H1 (cell line): ENCODE measurements at regions not wholly inside any gene's neighbourhood (a gene's known extent, or its start where the extent isn't known, plus 50 kb on each side); places are given as distances from the start of the nearest gene placed in this dataset.

ENCODE experiments used
- CHD7 ChIP-seq: fragments of 300-600 bp; sonication (generic); IDR thresholded peaks from 2 replicates; pipeline ENCODE4 v1.7.1; 2012; ENCODE audit warnings: low read length, moderate library complexity, mild to moderate bottlenecking, inconsistent platforms; ENCODE audit not compliant: insufficient replicate concordance

GRCh38 chr11:25981998-25982397 lies 349.9 kb upstream of the ANO3 start (continued):
- no peak for TF ChIP-seq CHD7
